ENCODE measurements at regions not wholly inside any gene's neighbourhood (a gene's known extent, or its start where the extent isn't known, plus 50 kb on each side); places are given as distances from the start of the nearest gene placed in this dataset.
A peak's percentile ranks its signal among the peaks of the same experiment; 100 is the strongest.

DNA sequence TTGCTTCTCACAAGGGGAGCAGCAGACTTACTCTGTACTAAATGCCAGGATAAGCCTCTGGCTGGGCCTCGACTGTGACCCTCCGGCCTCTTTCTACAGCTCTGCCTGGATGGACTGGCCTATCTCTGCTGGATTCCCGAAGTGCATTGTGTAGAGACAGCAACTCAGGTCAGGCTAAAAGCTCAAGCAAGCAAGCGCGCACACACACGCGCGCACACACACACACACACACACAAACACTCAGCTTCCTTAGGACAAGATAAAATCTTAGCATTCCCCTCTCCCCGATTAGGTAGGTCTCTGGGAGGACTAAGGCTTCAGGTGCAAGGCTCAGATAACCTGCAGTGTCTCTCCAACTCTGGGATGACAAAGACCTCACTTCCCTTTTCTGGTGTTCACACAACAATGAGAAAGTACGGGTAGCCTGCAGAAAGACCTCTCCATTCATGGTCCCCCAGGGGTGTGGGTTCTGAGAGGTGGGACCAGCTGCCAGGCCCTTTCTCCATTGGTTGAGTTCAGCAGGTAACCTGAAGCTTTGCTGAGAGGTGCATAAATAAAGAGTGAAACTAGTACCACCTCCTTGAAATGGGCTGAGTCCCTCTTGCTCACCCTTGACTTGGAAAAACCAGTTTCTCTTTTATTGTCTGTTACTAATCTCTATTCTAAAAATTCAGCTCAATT, 155.1 kb upstream of the CAMK1G start:
- H3K4me1 ChIP-seq (ENCODE audit: control insufficient read depth in 1 of 2, insufficient read depth in 2 of 2, low read length in 2 of 2) = peaks cover 22 to 36% of the 10 kb centered on the region in 2 experiments
- WGBS (ENCODE audit: extremely low coverage, insufficient coverage, insufficient read length) = no CpG with 5 or more reads among the region's 10 CpGs
- H3K79me1 ChIP-seq (ENCODE audit: low read length) = peaks cover 54% of the 10 kb centered on the region

DNA sequence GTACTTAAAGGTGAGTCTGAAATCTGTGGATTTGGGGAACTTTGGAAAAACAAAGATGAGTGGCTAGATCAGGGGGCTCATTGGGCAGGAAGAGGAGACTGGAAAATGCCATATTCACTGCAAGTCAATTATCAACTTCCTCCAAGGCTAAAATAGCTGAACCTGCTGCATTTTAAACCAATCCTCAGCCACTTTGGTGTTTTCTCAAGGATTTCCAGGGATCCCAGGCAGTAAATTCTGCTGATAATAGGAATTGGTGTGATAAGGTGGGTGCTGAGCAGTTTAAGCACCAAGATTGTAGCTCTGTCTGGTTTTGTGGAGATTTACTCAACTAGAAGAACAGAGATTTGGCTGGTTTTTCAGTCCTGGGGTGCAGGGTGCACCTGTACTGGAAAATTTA, 153.9 kb upstream of the CAMK1G start:
- Histone ChIP-seq H3K4me1 (ENCODE audit: control insufficient read depth in 1 of 2, insufficient read depth in 2 of 2, low read length in 2 of 2) (peaks cover 29 to 44% of the 10 kb centered on the region in 2 experiments), H3K4me3 (ENCODE audit: low read depth, low read length) (no peak overlapping the region), H3K4me2 (ENCODE audit: low read length) (peak overlapping the region; percentile 53), H2BK120ac (ENCODE audit: insufficient read depth, low read length, poor library complexity) (peak overlapping the region; percentile 74), H3K36me3 (ENCODE audit: control insufficient read depth in 1 of 2, insufficient read depth in 2 of 2, low read length in 2 of 2) (peaks cover 9 to 10% of the 10 kb centered on the region in 2 experiments), H3K9me3 (ENCODE audit: insufficient read depth, low read depth, low read length) (no peaks in the 10 kb centered on the region), H2BK5ac (ENCODE audit: low read depth, low read length, poor library complexity) (peak overlapping the region; percentile 82), H3K79me1 (ENCODE audit: low read length) (peaks cover 65% of the 10 kb centered on the region), H2AFZ (ENCODE audit: insufficient read depth, low read length, poor library complexity) (no peak overlapping the region), H3K14ac (ENCODE audit: low read length) (peak overlapping the region; percentile 65), H2BK12ac (ENCODE audit: low read length) (no peak overlapping the region), H4K12ac (ENCODE audit: low read depth, low read length) (no peak overlapping the region), H3K9ac (ENCODE audit: low read length) (peak overlapping the region; percentile 54), H3K4ac (ENCODE audit: low read depth, low read length) (peak overlapping the region; percentile 69), H2AK5ac (ENCODE audit: low read length) (no peak overlapping the region), H3K79me2 (ENCODE audit: control insufficient read depth, insufficient read depth, low read length, poor library complexity) (peaks cover 29% of the 10 kb centered on the region), H4K91ac (ENCODE audit: low read depth, low read length) (peak overlapping the region; percentile 48), H3K27me3 (ENCODE audit: insufficient read depth, low read length) (no peaks in the 10 kb centered on the region), H3K23ac (ENCODE audit: low read length) (no peak overlapping the region), H3K18ac (ENCODE audit: low read length) (no peak overlapping the region), H3K27ac (ENCODE audit: low read depth, low read length) (peak overlapping the region; percentile 99), H4K8ac (ENCODE audit: low read depth, low read length) (peak overlapping the region; percentile 36)
- DNase-seq = no peak

More for the DNA sequence above, 155.1 kb upstream of the CAMK1G start:
- peak overlapping the region; percentile 88 for H2BK120ac ChIP-seq (ENCODE audit: insufficient read depth, low read length, poor library complexity)
- peak overlapping the region; percentile 14 for H2BK12ac ChIP-seq (ENCODE audit: low read length)
- H4K12ac ChIP-seq (ENCODE audit: low read depth, low read length) = no peak overlapping the region
- peak overlapping the region; percentile 87 for H2AK5ac ChIP-seq (ENCODE audit: low read length)
- H3K4me3 ChIP-seq (ENCODE audit: low read depth, low read length) = no peak overlapping the region
- H3K18ac ChIP-seq (ENCODE audit: low read length) = peak overlapping the region; percentile 4
- no peak overlapping the region for H3K9ac ChIP-seq (ENCODE audit: low read length)
- peaks cover 25% of the 10 kb centered on the region for H3K79me2 ChIP-seq (ENCODE audit: control insufficient read depth, insufficient read depth, low read length, poor library complexity)
- H2AFZ ChIP-seq (ENCODE audit: insufficient read depth, low read length, poor library complexity) = no peak overlapping the region
- H3K9me3 ChIP-seq (ENCODE audit: insufficient read depth, low read depth, low read length) = no peaks in the 10 kb centered on the region
- peak overlapping the region; percentile 99 for H3K27ac ChIP-seq (ENCODE audit: low read depth, low read length)
- no peaks in the 10 kb centered on the region for H3K27me3 ChIP-seq (ENCODE audit: insufficient read depth, low read length)
- H3K36me3 ChIP-seq (ENCODE audit: control insufficient read depth in 1 of 2, insufficient read depth in 2 of 2, low read length in 2 of 2) = peaks cover 9 to 10% of the 10 kb centered on the region in 2 experiments
- H2BK5ac ChIP-seq (ENCODE audit: low read depth, low read length, poor library complexity) = peak overlapping the region; percentile 76
- peak overlapping the region; percentile 53 for H3K4me2 ChIP-seq (ENCODE audit: low read length)
- no peak overlapping the region for H3K4ac ChIP-seq (ENCODE audit: low read depth, low read length)
- H3K14ac ChIP-seq (ENCODE audit: low read length) = peak overlapping the region; percentile 21
- H4K8ac ChIP-seq (ENCODE audit: low read depth, low read length) = peak overlapping the region; percentile 78
- peak overlapping the region; percentile 62 for H4K91ac ChIP-seq (ENCODE audit: low read depth, low read length)
- H3K23ac ChIP-seq (ENCODE audit: low read length) = no peak overlapping the region
- DNase-seq = peak; percentile 60 to 63

DNA sequence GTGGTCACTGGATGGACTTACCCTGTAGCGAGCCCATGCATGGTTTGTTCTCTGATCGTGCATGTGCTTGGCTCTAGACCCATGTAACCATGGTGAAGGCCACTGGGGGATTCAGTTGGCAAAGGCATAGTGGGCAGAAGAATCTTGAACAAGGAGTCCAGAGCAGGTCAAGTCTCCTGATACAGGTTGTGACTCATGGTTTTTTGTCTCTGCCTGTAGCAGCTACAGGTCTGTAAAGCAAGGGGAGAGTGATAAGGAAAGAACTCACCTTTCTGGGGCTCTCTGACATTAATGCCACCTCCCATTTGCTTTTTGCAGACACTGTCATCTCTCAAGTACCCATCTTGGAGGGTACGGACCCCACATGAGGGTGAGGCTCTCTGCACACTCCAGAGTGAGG, 153.4 kb upstream of the CAMK1G start:
- no peak for DNase-seq
- H4K8ac ChIP-seq (ENCODE audit: low read depth, low read length) = peak overlapping the region; percentile 52
- peak overlapping the region; percentile 80 for H3K18ac ChIP-seq (ENCODE audit: low read length)
- H3K23ac ChIP-seq (ENCODE audit: low read length) = no peak overlapping the region
- peak overlapping the region; percentile 74 for H2BK120ac ChIP-seq (ENCODE audit: insufficient read depth, low read length, poor library complexity)
- peak overlapping the region; percentile 55 for H2AK5ac ChIP-seq (ENCODE audit: low read length)
- no peak overlapping the region for H2AFZ ChIP-seq (ENCODE audit: insufficient read depth, low read length, poor library complexity)
- H3K14ac ChIP-seq (ENCODE audit: low read length) = peak overlapping the region; percentile 65
- H3K27me3 ChIP-seq (ENCODE audit: insufficient read depth, low read length) = no peaks in the 10 kb centered on the region
- H3K9me3 ChIP-seq (ENCODE audit: insufficient read depth, low read depth, low read length) = no peaks in the 10 kb centered on the region
- WGBS (ENCODE audit: extremely low coverage, insufficient coverage, insufficient read length) = no CpG with 5 or more reads among the region's 3 CpGs
- peaks cover 32 to 48% of the 10 kb centered on the region in 2 experiments for H3K4me1 ChIP-seq (ENCODE audit: control insufficient read depth in 1 of 2, insufficient read depth in 2 of 2, low read length in 2 of 2)
- peak overlapping the region; percentile 67 for H3K4me3 ChIP-seq (ENCODE audit: low read depth, low read length)
- H3K36me3 ChIP-seq (ENCODE audit: control insufficient read depth in 1 of 2, insufficient read depth in 2 of 2, low read length in 2 of 2) = peaks cover 9 to 10% of the 10 kb centered on the region in 2 experiments
- peak overlapping the region; percentile 34 for H2BK12ac ChIP-seq (ENCODE audit: low read length)
- peaks cover 70% of the 10 kb centered on the region for H3K79me1 ChIP-seq (ENCODE audit: low read length)
- peak overlapping the region; percentile 99 for H3K27ac ChIP-seq (ENCODE audit: low read depth, low read length)
- H3K4me2 ChIP-seq (ENCODE audit: low read length) = peak overlapping the region; percentile 53
- H4K91ac ChIP-seq (ENCODE audit: low read depth, low read length) = peak overlapping the region; percentile 48
- H2BK5ac ChIP-seq (ENCODE audit: low read depth, low read length, poor library complexity) = peak overlapping the region; percentile 82
- peak overlapping the region; percentile 69 for H3K4ac ChIP-seq (ENCODE audit: low read depth, low read length)
- H4K12ac ChIP-seq (ENCODE audit: low read depth, low read length) = no peak overlapping the region
- peak overlapping the region; percentile 54 for H3K9ac ChIP-seq (ENCODE audit: low read length)
- H3K79me2 ChIP-seq (ENCODE audit: control insufficient read depth, insufficient read depth, low read length, poor library complexity) = peaks cover 33% of the 10 kb centered on the region

DNA sequence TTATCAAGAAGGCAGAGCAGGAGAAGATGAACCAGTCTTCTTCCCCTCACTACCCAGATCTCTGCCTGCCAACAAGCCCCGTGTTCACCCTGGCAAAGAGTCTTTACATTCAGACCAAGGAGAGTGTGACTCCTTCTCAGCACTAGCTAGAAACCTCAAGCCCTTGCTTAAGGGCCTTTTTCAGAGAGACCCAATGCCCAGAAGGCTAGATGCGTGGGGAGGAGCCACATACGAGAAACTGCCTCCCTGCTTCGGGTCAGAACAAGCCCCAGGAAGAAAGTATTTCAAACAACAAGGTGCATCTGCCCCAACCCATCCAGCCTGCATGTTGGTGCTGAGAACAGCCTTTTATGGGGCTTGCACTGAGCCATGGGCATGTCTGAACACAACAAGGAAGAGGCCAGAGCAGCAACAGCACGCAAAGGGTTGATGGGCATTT, 152.7 kb upstream of the CAMK1G start:
- Histone ChIP-seq H2AFZ (ENCODE audit: insufficient read depth, low read length, poor library complexity) (peak overlapping the region; percentile 25), H3K27me3 (ENCODE audit: insufficient read depth, low read length) (no peaks in the 10 kb centered on the region), H4K12ac (ENCODE audit: low read depth, low read length) (peak overlapping the region; percentile 39), H3K36me3 (ENCODE audit: control insufficient read depth in 1 of 2, insufficient read depth in 2 of 2, low read length in 2 of 2) (peaks cover 9 to 10% of the 10 kb centered on the region in 2 experiments), H3K27ac (ENCODE audit: low read depth, low read length) (peak overlapping the region; percentile 99), H3K79me2 (ENCODE audit: control insufficient read depth, insufficient read depth, low read length, poor library complexity) (peaks cover 35% of the 10 kb centered on the region), H3K18ac (ENCODE audit: low read length) (peak overlapping the region; percentile 89), H3K14ac (ENCODE audit: low read length) (peak overlapping the region; percentile 10), H4K8ac (ENCODE audit: low read depth, low read length) (peak overlapping the region; percentile 5), H2BK5ac (ENCODE audit: low read depth, low read length, poor library complexity) (peak overlapping the region; percentile 82), H2BK120ac (ENCODE audit: insufficient read depth, low read length, poor library complexity) (peak overlapping the region; percentile 33), H2AK5ac (ENCODE audit: low read length) (peak overlapping the region; percentile 60), H3K9ac (ENCODE audit: low read length) (peak overlapping the region; percentile 2), H3K4me3 (ENCODE audit: low read depth, low read length) (no peak overlapping the region), H4K91ac (ENCODE audit: low read depth, low read length) (peak overlapping the region; percentile 48), H3K4ac (ENCODE audit: low read depth, low read length) (peak overlapping the region; percentile 69), H3K9me3 (ENCODE audit: insufficient read depth, low read depth, low read length) (no peaks in the 10 kb centered on the region), H2BK12ac (ENCODE audit: low read length) (peak overlapping the region; percentile 79), H3K23ac (ENCODE audit: low read length) (peak overlapping the region; percentile 13), H3K4me2 (ENCODE audit: low read length) (peak overlapping the region; percentile 53), H3K79me1 (ENCODE audit: low read length) (peaks cover 73% of the 10 kb centered on the region), H3K4me1 (ENCODE audit: control insufficient read depth in 1 of 2, insufficient read depth in 2 of 2, low read length in 2 of 2) (peaks cover 32 to 52% of the 10 kb centered on the region in 2 experiments)
- no peak for DNase-seq
- WGBS (ENCODE audit: extremely low coverage, insufficient coverage, insufficient read length) = no CpG with 5 or more reads among the region's 5 CpGs
